ENCODE measurements at regions not wholly inside any gene's neighbourhood (a gene's known extent, or its start where the extent isn't known, plus 50 kb on each side); places are given as distances from the start of the nearest gene placed in this dataset.
"Not testable (repeated sequence)": the region's sequence is repeated elsewhere in the genome, so short reads cannot be mapped to it uniquely, and the experiment has no call there.

DNA sequence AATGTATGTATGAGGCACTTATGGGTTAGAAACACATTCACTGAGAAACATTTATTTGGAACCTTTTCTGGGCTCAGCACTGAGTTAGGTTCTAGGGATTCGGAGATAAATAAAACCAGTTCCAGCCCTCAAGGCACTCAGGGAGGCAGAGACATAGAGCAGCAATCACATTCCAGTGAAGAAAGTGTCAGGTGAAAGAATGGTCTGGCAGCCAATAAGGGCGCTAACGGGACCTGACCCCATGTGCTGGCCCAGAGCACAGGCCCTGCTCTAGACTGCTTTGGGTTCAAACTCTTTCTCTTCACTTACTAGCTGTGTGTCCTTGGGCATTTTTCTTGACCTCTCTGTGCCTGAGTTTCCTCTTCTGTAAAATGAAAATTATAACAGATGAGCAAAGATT, 146.0 kb upstream of the SYT13 start:
- DNase-seq, result no peak

DNA sequence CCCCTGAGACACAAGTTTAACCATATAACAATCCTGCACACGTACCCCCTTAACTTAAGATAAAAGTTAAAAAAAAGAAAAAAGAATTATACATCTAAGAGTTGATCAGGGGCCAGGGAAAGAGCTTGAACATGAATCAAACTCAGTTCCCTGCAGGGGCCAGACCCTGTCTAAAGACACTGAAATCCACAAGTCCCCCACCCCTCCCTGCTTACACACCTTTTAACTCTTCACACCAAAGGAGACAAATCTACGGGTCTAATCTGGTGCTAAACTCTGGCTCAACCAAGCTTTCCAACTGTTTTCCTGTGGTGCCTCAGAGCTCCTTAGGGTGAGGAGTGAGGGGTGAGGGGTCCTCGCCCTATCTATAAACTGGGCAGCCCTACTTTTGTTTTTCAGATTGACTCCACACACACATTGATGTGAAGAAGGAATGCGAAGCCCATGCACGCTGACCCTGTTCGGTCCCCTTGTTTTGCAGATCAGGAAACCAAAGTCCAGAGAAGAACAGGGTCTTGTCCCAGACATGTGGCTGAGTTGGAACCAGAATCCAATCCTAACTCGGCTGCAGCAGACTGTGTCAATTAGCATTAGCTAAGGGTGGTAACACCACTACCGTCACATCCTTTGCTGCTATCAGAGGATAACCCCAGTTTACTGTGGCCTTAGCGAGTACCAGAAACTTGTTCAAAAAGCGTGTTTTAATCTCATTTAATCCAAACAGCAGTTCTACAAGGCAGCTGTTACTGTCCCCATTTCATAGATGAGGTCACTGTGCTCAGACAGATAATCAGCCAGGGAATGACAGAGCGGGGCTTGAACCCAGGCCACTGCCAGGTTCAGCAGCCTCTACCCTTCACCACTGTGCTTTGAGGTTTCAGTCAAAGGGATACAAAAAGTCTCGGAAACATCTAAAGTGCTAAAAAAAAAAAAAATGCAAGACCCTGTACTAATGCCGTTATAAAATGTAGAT, 145.2 kb upstream of the SYT13 start:
- no peak for DNase-seq

DNA sequence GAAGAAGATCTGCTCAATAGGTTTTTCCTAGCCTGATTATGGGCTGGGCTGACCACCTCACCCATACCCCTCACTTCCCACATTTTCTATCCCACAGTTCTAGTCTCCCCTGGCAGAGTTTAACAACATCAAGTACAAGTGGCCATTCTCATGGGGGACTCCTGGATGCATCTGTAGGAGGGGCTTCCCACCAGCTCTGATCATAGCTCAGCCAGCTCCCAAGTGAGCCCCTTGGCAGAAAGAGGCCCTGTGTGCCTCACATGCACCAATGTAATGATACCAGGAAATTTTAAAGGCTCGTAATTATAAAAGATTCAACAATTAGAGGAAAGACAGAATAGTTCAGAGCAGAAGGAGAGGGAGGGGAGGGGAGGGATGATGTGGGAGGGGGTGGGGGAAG, 144.2 kb upstream of the SYT13 start:
- no peak for DNase-seq

DNA sequence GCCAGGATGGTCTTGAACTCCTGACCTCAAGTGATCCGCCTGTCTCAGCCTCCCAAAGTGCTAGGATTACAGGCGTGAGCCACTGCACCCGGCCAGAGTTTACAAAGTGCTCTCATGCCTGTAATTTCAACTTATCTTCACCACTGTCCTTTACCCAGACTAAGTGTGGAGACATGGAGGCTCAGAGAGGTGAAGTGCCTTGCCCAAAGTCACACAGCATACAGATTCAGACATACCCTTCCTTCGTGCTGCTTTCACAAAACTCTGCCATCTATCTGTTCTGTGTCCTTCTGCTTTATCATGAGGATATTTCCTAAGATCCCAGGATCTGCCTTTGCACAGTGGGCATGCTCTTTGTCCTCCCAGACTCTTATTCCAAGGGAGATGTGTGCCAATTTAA, 143.6 kb upstream of the SYT13 start:
- no peak for DNase-seq

DNA sequence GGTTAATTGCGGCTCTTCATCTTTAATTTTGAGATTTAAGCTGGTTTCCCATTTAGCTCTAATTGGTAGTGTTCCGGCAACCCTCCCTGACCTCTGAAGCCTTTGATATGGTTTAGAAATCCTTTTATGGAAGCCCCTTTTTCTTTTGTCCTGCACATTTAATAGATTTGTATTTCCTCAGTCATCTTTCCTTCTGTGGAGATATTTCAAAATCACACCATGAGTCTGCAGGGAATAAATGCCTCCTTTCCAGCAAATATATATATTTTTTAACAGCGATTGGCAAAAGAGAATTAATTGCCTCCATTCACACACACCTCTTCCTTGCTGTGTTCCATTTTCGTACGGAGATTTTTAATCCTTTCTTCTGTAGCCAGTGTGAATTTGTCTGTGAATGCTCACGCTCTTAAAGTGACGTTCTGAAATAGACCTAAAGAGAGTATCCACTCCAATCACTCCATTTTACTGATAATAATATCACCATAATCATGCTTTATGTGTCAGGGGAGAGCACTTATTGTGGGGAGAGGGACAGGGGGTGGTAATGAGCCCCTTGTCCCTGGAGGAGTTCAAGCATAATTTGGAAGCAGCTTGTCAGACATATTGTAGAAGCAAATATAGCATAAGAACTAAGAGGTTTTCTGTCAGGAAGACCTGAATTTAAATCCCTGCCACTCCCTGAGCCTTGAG, 142.5 kb upstream of the SYT13 start:
- no peak for DNase-seq

GRCh38 chr11:45428116-45428515, 142.0 kb upstream of the SYT13 start:
- DNase-seq, result no peak

GRCh38 chr11:45424411-45425180, 138.5 kb upstream of the SYT13 start:
- no peak for DNase-seq

GRCh38 chr11:45423475-45424120, 137.5 kb upstream of the SYT13 start:
- no peak for DNase-seq

GRCh38 chr11:45423036-45423435, 136.9 kb upstream of the SYT13 start:
- DNase-seq, result no peak

DNA sequence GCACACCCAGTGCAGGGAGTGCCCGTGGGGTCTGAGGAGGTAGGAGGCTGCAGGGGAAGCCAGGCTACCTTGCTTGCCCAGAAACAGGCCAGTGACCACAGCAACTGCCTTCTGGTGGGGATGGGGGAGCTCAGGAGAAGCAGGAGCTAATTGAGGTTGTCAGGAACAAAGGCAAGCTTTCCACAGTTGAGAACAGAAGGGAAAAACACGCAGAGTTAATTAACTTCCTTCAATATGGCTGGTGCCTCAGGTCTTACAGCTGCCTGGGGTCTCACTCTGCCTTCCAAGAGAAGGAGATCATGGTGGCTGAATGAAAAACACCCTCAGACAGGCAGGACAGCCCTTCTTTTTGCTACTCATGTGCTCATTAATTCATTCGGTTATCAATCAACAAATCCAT, 127.9 kb upstream of the SYT13 start:
- no peak for DNase-seq

DNA sequence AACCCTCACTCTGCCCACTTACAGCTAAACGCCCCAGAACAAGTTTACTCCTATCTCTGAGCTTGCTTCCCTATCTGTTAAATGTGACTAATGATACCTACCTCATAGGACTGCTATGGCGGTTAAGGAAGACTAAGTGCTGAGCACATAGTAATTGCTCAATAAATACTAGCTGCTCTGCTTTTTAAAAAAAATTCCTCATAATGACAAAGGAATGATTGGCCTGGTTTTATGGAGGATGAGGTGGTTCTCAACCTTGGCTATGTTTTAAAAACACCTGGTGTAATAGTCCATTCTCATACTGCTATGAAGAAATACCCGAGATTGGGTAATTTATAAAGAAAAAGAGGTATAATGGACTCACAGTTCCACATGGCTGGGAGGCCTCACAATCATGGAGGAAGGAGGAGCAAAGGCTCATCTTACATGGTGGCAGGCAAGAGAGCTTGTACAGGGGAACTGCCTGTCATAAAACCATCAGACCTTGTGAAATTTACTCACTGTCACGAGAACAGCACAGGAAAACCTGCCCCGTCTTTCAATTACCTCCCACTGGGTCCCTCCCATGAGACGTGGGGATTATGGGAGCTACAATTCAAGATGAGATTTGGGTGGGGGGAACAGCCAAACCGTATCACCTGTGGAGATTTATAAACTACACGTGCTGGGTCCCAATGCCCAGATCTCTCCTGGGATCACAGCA, 127.2 kb upstream of the SYT13 start:
- DNase-seq, result no peak

DNA sequence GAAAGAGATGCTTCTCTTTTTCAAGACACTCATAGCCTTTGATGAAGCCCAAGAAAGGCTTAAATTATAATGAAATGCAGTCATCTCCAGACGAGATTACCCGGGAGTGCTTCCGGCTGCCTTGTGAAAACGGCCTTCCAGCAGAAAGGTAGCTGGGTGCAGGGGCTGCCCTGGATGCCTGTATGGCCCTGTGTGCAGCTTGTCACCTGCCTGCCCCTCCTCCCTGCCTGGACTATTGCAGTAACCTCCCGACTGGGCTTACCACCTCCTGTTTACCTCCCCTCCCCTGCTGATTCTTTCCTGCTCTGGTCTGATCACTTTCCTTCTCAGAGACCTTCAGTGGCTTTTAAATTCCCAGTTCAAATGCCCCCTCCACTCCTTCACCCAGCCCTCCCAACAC, 126.4 kb upstream of the SYT13 start:
- no peak for DNase-seq

GRCh38 chr11:45412051-45412471, 125.9 kb upstream of the SYT13 start:
- no peak for DNase-seq

DNA sequence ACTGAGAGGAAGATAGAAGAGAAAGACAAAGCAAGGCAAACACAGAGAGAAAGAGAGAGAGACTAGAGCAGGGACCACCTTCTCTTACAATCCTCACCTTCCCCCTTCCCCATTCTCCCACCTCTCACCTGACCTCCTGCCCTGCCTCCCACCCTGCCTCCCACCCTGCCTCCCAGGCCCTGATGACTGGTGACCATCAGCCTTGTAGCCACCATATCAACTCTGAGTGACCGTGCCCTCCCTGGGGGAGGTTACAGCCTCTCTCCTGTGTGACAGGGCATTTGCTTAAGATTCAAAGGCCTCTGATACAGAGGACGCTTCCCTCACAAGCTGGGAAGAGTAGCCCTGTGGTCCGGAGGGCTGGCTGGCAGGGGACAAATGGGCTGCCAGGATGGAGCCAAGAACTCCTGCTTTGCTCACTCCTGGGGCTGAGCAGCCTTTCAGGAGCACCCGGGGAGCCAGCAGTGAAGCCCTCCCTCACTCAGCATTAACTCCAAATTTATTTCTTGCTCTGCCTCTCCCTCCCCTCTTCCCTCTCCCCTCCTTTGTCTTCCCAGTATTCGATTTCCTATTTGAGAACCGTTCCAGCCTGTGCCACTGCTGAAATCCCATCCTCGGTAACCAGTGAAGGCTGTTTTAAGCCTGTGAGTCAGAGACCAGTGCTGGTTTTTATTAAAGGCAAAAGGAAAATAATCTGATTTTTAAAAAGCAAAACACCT, 125.2 kb upstream of the SYT13 start:
- no peak for DNase-seq

GRCh38 chr11:45410391-45411227, 124.5 kb upstream of the SYT13 start:
- DNase-seq, result no peak

DNA sequence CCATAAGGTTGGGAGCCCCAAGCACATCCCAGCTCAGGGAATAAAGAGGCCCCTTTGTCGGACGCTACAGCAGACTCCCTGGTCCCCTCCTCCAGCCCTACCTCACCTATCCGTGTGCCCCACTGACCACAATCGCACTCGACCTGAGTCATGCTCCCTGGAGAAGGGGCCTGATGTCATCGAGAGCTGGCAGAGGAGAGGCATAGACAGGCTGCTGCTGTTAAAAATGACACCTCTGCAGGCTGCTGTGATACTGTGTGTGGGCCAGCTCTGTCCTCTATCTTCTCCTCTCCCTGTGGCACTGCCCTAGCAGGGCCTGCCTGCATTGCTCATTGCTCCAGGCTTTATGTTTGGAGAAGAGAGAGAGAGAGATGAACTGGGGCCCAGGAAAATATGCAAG, 123.4 kb upstream of the SYT13 start:
- DNase-seq, result no peak

GRCh38 chr11:45407226-45407625, 121.1 kb upstream of the SYT13 start:
- no peak for DNase-seq

- DNase-seq, result peak; percentile 19
Measured at GRCh38 chr11:45405916-45406670, 120.0 kb upstream of the SYT13 start.

DNA sequence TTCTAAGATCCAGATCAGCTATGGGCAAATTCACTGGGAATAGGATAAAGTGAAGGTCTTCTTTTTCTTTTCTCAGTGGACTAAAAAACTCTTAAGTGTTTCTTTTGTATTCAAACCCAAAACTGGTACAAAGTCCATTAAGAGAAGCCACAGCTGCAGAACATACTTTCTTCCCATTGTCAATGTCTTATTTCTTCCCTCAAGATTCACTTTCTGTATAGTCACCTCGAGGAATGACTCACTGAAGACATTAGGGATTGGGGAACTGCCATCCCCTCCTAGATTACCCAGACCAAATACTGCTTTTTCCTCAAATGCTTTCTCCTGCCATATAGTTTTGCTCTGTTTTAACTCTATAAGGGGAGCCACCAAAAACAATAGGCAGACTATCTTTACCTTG, 117.4 kb upstream of the SYT13 start:
- DNase-seq, result not testable (repeated sequence)

All from NCI-H446 treated with DMSO at 0.1 percent for 48 hours (cell line).